ENCODE measurements at regions not wholly inside any gene's neighbourhood (a gene's known extent, or its start where the extent isn't known, plus 50 kb on each side); places are given as distances from the start of the nearest gene placed in this dataset.

DNA sequence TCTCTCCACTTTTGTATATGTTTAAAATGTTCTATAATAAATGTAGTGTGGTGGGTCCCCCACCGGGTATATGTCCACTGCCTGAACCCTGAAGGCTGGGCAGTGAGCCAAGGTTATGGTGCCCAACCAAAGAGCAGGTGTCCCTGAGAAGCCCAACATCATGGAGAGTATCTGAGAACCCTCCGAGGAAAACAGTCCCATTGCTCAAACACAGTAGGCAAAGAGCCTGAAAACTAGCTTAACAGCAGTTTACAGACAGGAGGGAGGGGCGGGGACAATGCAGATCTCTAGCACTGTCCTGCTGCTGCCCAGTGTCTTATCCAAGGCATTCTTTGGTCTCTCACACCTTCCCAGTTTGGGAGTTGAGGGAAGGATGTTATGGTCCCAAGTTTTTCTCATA is 91.0 kb downstream of the TMPRSS5 start:
- Histone ChIP-seq H3K27me3 (no peaks in the 10 kb centered on the region), H3K9me3 (no peaks in the 10 kb centered on the region)

DNA sequence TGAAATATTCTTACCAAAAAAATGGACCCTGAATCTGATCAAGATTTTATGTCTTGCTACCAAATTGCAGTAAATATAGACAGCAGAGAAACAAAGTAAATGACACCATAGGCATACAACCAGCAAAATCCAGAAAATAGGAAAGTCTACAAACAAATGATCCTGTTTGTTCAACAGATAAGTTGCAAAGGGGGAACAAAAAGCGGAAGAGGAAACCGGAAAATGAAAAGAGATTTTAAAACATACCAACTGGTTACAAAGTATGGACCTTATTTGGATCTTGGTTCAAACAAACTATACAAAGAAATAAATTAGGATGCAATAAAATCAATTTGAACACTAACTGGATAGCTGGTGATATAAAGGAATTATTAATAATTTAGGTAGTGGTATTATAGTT is 92.0 kb downstream of the TMPRSS5 start:
- Histone ChIP-seq H3K27ac (no peak overlapping the region), H3K4me3 (ENCODE audit: low read depth in 1 of 2, low read length in 1 of 2) (no peak overlapping the region), H3K9me3 (no peaks in the 10 kb centered on the region), H3K36me3 (no peaks in the 10 kb centered on the region), H3K4me1 (ENCODE audit: control insufficient read depth in 1 of 2, insufficient read depth in 1 of 2, low read depth in 1 of 2, low read length in 1 of 2) (no peaks in the 10 kb centered on the region), H3K27me3 (no peaks in the 10 kb centered on the region)
- TF ChIP-seq, protein P1, sequence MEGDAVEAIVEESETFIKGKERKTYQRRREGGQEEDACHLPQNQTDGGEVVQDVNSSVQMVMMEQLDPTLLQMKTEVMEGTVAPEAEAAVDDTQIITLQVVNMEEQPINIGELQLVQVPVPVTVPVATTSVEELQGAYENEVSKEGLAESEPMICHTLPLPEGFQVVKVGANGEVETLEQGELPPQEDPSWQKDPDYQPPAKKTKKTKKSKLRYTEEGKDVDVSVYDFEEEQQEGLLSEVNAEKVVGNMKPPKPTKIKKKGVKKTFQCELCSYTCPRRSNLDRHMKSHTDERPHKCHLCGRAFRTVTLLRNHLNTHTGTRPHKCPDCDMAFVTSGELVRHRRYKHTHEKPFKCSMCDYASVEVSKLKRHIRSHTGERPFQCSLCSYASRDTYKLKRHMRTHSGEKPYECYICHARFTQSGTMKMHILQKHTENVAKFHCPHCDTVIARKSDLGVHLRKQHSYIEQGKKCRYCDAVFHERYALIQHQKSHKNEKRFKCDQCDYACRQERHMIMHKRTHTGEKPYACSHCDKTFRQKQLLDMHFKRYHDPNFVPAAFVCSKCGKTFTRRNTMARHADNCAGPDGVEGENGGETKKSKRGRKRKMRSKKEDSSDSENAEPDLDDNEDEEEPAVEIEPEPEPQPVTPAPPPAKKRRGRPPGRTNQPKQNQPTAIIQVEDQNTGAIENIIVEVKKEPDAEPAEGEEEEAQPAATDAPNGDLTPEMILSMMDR (IDR thresholded peaks at IDR 0.05), result no peak

More for the DNA sequence above, 91.0 kb downstream of the TMPRSS5 start:
- no peak overlapping the region for H3K27ac ChIP-seq
- TF ChIP-seq, protein P1 (IDR thresholded peaks at IDR 0.05), result no peak
- H3K4me3 ChIP-seq (ENCODE audit: low read depth in 1 of 2, low read length in 1 of 2), result no peak overlapping the region
- no peaks in the 10 kb centered on the region for H3K36me3 ChIP-seq
- no peaks in the 10 kb centered on the region for H3K4me1 ChIP-seq (ENCODE audit: control insufficient read depth in 1 of 2, insufficient read depth in 1 of 2, low read depth in 1 of 2, low read length in 1 of 2)

DNA sequence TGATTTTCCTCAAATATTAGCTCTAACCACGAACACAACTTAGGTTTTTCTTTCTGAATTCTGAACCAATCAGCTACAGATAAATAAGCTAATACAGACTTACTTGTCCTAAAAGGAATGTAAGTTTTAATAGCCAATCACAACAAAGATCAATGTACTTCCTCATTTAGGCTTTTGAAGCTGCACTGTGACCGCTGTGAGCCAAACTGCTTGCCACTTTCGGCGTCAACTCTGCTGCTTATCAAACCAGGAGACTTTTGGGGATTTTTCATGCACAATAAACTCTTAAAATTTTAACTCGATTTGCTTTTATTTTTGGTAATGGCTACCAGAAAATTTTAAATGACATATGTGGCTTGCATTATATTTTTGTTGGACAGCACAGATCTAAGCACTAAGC is 92.5 kb downstream of the TMPRSS5 start:
- no peaks in the 10 kb centered on the region for H3K4me1 ChIP-seq (ENCODE audit: control insufficient read depth in 1 of 2, insufficient read depth in 1 of 2, low read depth in 1 of 2, low read length in 1 of 2)
- H3K27ac ChIP-seq, result no peak overlapping the region
- no peaks in the 10 kb centered on the region for H3K9me3 ChIP-seq
- no peaks in the 10 kb centered on the region for H3K27me3 ChIP-seq
- no peaks in the 10 kb centered on the region for H3K36me3 ChIP-seq
- TF ChIP-seq, protein P1 (IDR thresholded peaks at IDR 0.05), result no peak
- H3K4me3 ChIP-seq (ENCODE audit: low read depth in 1 of 2, low read length in 1 of 2), result no peak overlapping the region

DNA sequence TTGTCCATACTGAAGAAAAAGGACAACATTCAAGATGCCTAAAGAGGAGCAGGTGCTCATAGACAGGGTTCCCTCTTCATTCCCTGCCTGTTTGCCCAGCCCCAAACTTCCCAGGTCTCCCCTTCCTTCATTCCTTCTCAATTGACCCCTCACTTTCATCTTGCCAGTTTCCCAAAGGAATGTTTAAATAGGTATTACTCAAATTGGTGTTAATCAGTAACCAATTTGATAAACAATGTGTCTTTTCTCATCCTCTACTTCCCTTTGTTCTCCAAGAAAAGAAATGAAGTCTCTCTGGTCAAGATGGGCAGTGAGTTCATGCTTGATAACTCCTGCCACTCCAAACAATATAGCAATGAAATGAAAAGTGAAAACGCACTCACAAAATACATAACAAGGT is 101.9 kb downstream of the TMPRSS5 start:
- TF ChIP-seq, protein P1 (IDR thresholded peaks at IDR 0.05), result no peak
- Histone ChIP-seq H3K36me3 (no peaks in the 10 kb centered on the region), H3K4me1 (ENCODE audit: control insufficient read depth in 1 of 2, insufficient read depth in 1 of 2, low read depth in 1 of 2, low read length in 1 of 2) (no peaks in the 10 kb centered on the region), H3K4me3 (ENCODE audit: low read depth in 1 of 2, low read length in 1 of 2) (no peak overlapping the region), H3K9me3 (no peaks in the 10 kb centered on the region), H3K27ac (no peak overlapping the region), H3K27me3 (no peaks in the 10 kb centered on the region)

DNA sequence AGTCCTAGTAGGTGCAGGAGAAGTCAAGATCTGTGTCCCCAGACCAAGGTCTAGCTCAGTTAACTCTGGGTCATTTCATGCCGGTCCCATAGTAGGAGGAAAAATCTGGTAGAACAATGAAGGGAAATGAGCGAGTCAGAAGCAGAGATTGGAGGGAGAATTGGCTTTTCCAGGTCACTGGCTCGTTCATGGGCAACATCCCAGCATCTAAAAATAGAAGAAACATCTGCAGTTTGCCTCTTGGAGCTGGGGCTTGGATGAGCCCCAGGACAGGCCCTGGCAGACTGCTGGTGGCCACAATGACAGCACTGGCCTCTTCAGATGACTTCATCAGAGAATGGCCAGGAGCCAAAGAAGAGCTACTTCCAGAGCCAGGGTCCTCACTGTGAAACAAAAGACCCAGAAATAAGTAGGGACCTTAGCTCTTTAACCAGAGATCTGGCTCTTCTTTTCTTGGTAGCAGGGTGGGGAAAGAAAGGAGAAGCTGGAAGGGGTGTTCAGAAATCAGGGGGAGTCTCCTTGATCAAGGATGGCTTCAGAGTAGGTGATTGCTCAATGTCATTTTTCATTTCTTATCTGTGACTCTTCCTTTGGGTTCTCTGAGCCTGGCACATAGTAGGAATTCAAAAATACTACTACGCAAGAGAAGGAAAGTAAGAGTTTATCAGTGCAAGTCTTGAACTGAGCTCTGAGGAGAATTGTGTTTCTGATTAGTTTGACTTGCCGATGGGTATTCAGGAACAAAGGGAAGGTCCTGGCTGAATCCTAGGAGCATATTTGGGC is 102.6 kb downstream of the TMPRSS5 start:
- Histone ChIP-seq H3K27ac (no peak overlapping the region), H3K36me3 (no peaks in the 10 kb centered on the region), H3K9me3 (no peaks in the 10 kb centered on the region), H3K27me3 (peaks cover 4% of the 10 kb centered on the region), H3K4me3 (ENCODE audit: low read depth in 1 of 2, low read length in 1 of 2) (no peak overlapping the region), H3K4me1 (ENCODE audit: control insufficient read depth in 1 of 2, insufficient read depth in 1 of 2, low read depth in 1 of 2, low read length in 1 of 2) (no peaks in the 10 kb centered on the region)
- TF ChIP-seq, protein P1 (IDR thresholded peaks at IDR 0.05), result no peak
